Neural cell (in vitro differentiated cells): ENCODE measurements at regions not wholly inside any gene's neighbourhood (a gene's known extent, or its start where the extent isn't known, plus 50 kb on each side); places are given as distances from the start of the nearest gene placed in this dataset.

Source experiments
- EP300 ChIP-seq: fragments of 450-650 bp; conservative IDR thresholded peaks from 2 replicates; pipeline ENCODE4 v1.6.1; 2014; ENCODE audit warnings: antibody characterized with exemption, mild to moderate bottlenecking, moderate library complexity; ENCODE audit not compliant: poor library complexity, severe bottlenecking
- EZH2 ChIP-seq: fragments of 200-600, 300-800 bp; shearing (Covaris generic), sonication (generic); IDR thresholded peaks from 2 replicates; pipeline ENCODE4 v1.6.1; 2014; ENCODE audit warnings: antibody characterized with exemption, low read length, borderline replicate concordance, mild to moderate bottlenecking; ENCODE audit not compliant: insufficient read depth, poor library complexity, severe bottlenecking
- RAD21 ChIP-seq: fragments of 450-650 bp; conservative IDR thresholded peaks from 2 replicates; pipeline ENCODE4 v1.6.1; 2014; ENCODE audit warnings: antibody characterized with exemption, mild to moderate bottlenecking, moderate library complexity
- TF ChIP-seq, protein P1 (sequence below): fragments of 450-650 bp; IDR thresholded peaks from 2 replicates; pipeline ENCODE4 v1.5.1; 2014; ENCODE audit warnings: antibody characterized with exemption, mild to moderate bottlenecking, moderate library complexity; ENCODE audit not compliant: poor library complexity, severe bottlenecking

DNA sequence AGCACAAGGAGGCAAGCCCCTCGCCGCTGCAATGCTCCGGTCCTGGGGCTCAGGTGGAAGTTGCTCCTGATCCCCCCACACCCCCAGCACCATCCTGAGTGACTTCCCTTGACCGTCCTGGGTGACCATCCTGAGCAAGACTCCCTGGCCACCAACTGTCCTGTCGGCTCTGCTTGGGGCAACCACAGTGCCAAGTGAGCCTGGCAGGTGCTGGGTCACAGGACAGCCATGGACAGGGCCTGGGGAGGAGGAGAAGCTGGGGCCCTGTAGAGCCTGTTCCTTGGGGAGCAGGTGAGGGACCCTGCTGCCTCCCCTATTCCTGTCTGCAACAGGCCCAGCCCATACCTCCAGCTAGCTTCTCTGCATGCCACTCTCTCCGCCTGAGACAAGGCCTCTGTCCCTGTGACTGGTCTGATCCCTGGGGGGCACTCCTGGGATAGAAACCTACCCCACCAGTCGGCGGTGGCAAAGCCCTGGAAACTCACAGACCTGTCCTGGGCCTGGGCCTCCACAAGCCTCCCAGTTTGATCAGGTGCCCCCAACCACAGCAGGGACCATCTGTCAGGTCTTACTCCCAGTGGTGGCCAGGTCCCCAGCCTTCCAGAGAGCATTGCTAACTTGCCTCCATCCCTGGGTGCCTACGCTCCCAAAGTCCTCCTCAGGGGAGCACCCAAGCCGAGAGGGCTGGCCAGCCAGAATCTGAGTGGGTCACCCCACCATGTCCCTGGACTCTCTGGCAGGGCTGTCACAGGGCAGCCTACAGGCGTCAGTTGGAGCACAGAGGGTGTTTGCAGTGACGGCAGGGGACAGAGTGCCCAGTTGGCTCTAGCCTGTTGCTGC, 68.7 kb upstream of the WNT7B start:
- TF ChIP-seq EZH2 (no peak), EP300 (no peak), RAD21 (no peak)
- TF ChIP-seq, protein P1, sequence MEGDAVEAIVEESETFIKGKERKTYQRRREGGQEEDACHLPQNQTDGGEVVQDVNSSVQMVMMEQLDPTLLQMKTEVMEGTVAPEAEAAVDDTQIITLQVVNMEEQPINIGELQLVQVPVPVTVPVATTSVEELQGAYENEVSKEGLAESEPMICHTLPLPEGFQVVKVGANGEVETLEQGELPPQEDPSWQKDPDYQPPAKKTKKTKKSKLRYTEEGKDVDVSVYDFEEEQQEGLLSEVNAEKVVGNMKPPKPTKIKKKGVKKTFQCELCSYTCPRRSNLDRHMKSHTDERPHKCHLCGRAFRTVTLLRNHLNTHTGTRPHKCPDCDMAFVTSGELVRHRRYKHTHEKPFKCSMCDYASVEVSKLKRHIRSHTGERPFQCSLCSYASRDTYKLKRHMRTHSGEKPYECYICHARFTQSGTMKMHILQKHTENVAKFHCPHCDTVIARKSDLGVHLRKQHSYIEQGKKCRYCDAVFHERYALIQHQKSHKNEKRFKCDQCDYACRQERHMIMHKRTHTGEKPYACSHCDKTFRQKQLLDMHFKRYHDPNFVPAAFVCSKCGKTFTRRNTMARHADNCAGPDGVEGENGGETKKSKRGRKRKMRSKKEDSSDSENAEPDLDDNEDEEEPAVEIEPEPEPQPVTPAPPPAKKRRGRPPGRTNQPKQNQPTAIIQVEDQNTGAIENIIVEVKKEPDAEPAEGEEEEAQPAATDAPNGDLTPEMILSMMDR: no peak
